ENCODE measurements at regions not wholly inside any gene's neighbourhood (a gene's known extent, or its start where the extent isn't known, plus 50 kb on each side); places are given as distances from the start of the nearest gene placed in this dataset.

- Mint-ChIP-seq H3K4me1 (ENCODE audit: low read depth) (no peaks in the 10 kb centered on the region), H3K4me3 (no peak overlapping the region), H3K27me3 (no peaks in the 10 kb centered on the region), H3K27ac (no peak overlapping the region), H3K9me3 (peaks cover 41% of the 10 kb centered on the region), H3K36me3 (ENCODE audit: low read depth) (no peaks in the 10 kb centered on the region)
- intact Hi-C loops (cut with micrococcal nuclease), result no loop called here
Measured at GRCh38 chr10:130400890-130401289, 264.7 kb downstream of the GLRX3 start.

- Mint-ChIP-seq H3K4me1 (ENCODE audit: low read depth) (no peaks in the 10 kb centered on the region), H3K9me3 (peaks cover 29% of the 10 kb centered on the region), H3K27me3 (no peaks in the 10 kb centered on the region), H3K4me3 (no peak overlapping the region), H3K27ac (no peak overlapping the region), H3K36me3 (ENCODE audit: low read depth) (no peaks in the 10 kb centered on the region)
- intact Hi-C loops (cut with micrococcal nuclease), result no loop called here
Measured at GRCh38 chr10:130401860-130402765, 265.9 kb downstream of the GLRX3 start.

GRCh38 chr10:130403153-130404075 is 267.2 kb downstream of the GLRX3 start:
- Mint-ChIP-seq H3K27me3 (no peaks in the 10 kb centered on the region), H3K36me3 (ENCODE audit: low read depth) (no peaks in the 10 kb centered on the region), H3K4me1 (ENCODE audit: low read depth) (no peaks in the 10 kb centered on the region), H3K27ac (no peak overlapping the region), H3K4me3 (no peak overlapping the region), H3K9me3 (peaks cover 16% of the 10 kb centered on the region)
- intact Hi-C loops (cut with micrococcal nuclease), result no loop called here

- no peak overlapping the region for H3K4me3 Mint-ChIP-seq
- H3K4me1 Mint-ChIP-seq (ENCODE audit: low read depth), result no peaks in the 10 kb centered on the region
- no peaks in the 10 kb centered on the region for H3K27me3 Mint-ChIP-seq
- H3K36me3 Mint-ChIP-seq (ENCODE audit: low read depth), result no peaks in the 10 kb centered on the region
- intact Hi-C loops (cut with micrococcal nuclease), result no loop called here
- peaks cover 4% of the 10 kb centered on the region for H3K9me3 Mint-ChIP-seq
- no peak overlapping the region for H3K27ac Mint-ChIP-seq
Measured at GRCh38 chr10:130404476-130405055, 268.4 kb downstream of the GLRX3 start.

GRCh38 chr10:130407052-130407451 is 270.9 kb downstream of the GLRX3 start:
- no peaks in the 10 kb centered on the region for H3K27me3 Mint-ChIP-seq
- no peak overlapping the region for H3K4me3 Mint-ChIP-seq
- H3K27ac Mint-ChIP-seq, result no peak overlapping the region
- H3K4me1 Mint-ChIP-seq (ENCODE audit: low read depth), result no peaks in the 10 kb centered on the region
- intact Hi-C loops (cut with micrococcal nuclease), result no loop called here
- H3K9me3 Mint-ChIP-seq, result no peaks in the 10 kb centered on the region
- H3K36me3 Mint-ChIP-seq (ENCODE audit: low read depth), result no peaks in the 10 kb centered on the region

- Mint-ChIP-seq H3K27me3 (no peaks in the 10 kb centered on the region), H3K27ac (no peak overlapping the region), H3K36me3 (ENCODE audit: low read depth) (no peaks in the 10 kb centered on the region), H3K4me1 (ENCODE audit: low read depth) (no peaks in the 10 kb centered on the region), H3K9me3 (no peaks in the 10 kb centered on the region), H3K4me3 (no peak overlapping the region)
- intact Hi-C loops (cut with micrococcal nuclease), result no loop called here
Measured at GRCh38 chr10:130409331-130409730, 273.1 kb downstream of the GLRX3 start.

GRCh38 chr10:130409931-130410330 is 273.7 kb downstream of the GLRX3 start:
- no peak overlapping the region for H3K4me3 Mint-ChIP-seq
- intact Hi-C loops (cut with micrococcal nuclease), result no loop called here
- no peaks in the 10 kb centered on the region for H3K36me3 Mint-ChIP-seq (ENCODE audit: low read depth)

GRCh38 chr10:130411496-130412085 is 275.4 kb downstream of the GLRX3 start:
- Mint-ChIP-seq H3K27me3 (peaks cover 2% of the 10 kb centered on the region), H3K27ac (no peak overlapping the region), H3K4me1 (ENCODE audit: low read depth) (no peaks in the 10 kb centered on the region), H3K9me3 (no peaks in the 10 kb centered on the region), H3K4me3 (no peak overlapping the region), H3K36me3 (ENCODE audit: low read depth) (no peaks in the 10 kb centered on the region)
- intact Hi-C loops (cut with micrococcal nuclease), result no loop called here

More at GRCh38 chr10:130409931-130410330, 273.7 kb downstream of the GLRX3 start:
- no peaks in the 10 kb centered on the region for H3K27me3 Mint-ChIP-seq
- H3K27ac Mint-ChIP-seq, result no peak overlapping the region
- H3K9me3 Mint-ChIP-seq, result no peaks in the 10 kb centered on the region
- H3K4me1 Mint-ChIP-seq (ENCODE audit: low read depth), result no peaks in the 10 kb centered on the region

- no peak overlapping the region for H3K27ac Mint-ChIP-seq
- peaks cover 2% of the 10 kb centered on the region for H3K27me3 Mint-ChIP-seq
- H3K4me1 Mint-ChIP-seq (ENCODE audit: low read depth), result no peaks in the 10 kb centered on the region
- no peaks in the 10 kb centered on the region for H3K36me3 Mint-ChIP-seq (ENCODE audit: low read depth)
- no peaks in the 10 kb centered on the region for H3K9me3 Mint-ChIP-seq
- intact Hi-C loops (cut with micrococcal nuclease), result no loop called here
- H3K4me3 Mint-ChIP-seq, result no peak overlapping the region
Measured at GRCh38 chr10:130412317-130412716, 276.1 kb downstream of the GLRX3 start.

GRCh38 chr10:130416334-130417150 is 280.4 kb downstream of the GLRX3 start:
- H3K9me3 Mint-ChIP-seq, result no peaks in the 10 kb centered on the region
- no peaks in the 10 kb centered on the region for H3K4me1 Mint-ChIP-seq (ENCODE audit: low read depth)
- H3K27me3 Mint-ChIP-seq, result peaks cover 2% of the 10 kb centered on the region
- no peak overlapping the region for H3K27ac Mint-ChIP-seq
- no peak overlapping the region for H3K4me3 Mint-ChIP-seq
- H3K36me3 Mint-ChIP-seq (ENCODE audit: low read depth), result no peaks in the 10 kb centered on the region
- intact Hi-C loops (cut with micrococcal nuclease), result no loop called here

GRCh38 chr10:130418731-130419130 is 282.5 kb downstream of the GLRX3 start:
- intact Hi-C loops (cut with micrococcal nuclease), result no loop called here
- no peak overlapping the region for H3K27ac Mint-ChIP-seq
- no peak overlapping the region for H3K4me3 Mint-ChIP-seq
- peaks cover 2% of the 10 kb centered on the region for H3K27me3 Mint-ChIP-seq
- no peaks in the 10 kb centered on the region for H3K36me3 Mint-ChIP-seq (ENCODE audit: low read depth)
- no peaks in the 10 kb centered on the region for H3K9me3 Mint-ChIP-seq
- H3K4me1 Mint-ChIP-seq (ENCODE audit: low read depth), result no peaks in the 10 kb centered on the region

- Mint-ChIP-seq H3K4me1 (ENCODE audit: low read depth) (no peaks in the 10 kb centered on the region), H3K27me3 (no peaks in the 10 kb centered on the region), H3K27ac (no peak overlapping the region), H3K4me3 (no peak overlapping the region), H3K9me3 (no peaks in the 10 kb centered on the region), H3K36me3 (ENCODE audit: low read depth) (no peaks in the 10 kb centered on the region)
- intact Hi-C loops (cut with micrococcal nuclease), result no loop called here
Measured at GRCh38 chr10:130421909-130422308, 285.7 kb downstream of the GLRX3 start.

All from dendritic cell treated with granulocyte-macrophage colony-stimulating factor and Interleukin-4, amounts not matched to agents 40 ng/mL and 50 ng/mL, for 4 days (primary cell).